ENCODE measurements at regions not wholly inside any gene's neighbourhood (a gene's known extent, or its start where the extent isn't known, plus 50 kb on each side); places are given as distances from the start of the nearest gene placed in this dataset.

- H3K9ac ChIP-seq (ENCODE audit: insufficient read depth, low read length, poor library complexity, severe bottlenecking): no peak overlapping the region
- 50% methylated on average over 4 of the region's 4 CpGs for WGBS (ENCODE audit: insufficient coverage)
- H2AFZ ChIP-seq (ENCODE audit: insufficient read depth, low read depth, low read length, poor library complexity, severe bottlenecking): no peak overlapping the region
- Mint-ChIP-seq H3K27ac (no peak overlapping the region), H3K4me1 (no peaks in the 10 kb centered on the region), H3K9me3 (peaks cover 0 to 4% (median 0%) of the 10 kb centered on the region in 7 donors), H3K27me3 (ENCODE audit: low read depth in 3 of 3) (peaks cover 5 to 22% (median 20%) of the 10 kb centered on the region in 3 donors), H3K4me3 (peak overlapping the region in 1 of 2 donors; percentile 32), H3K36me3 (no peaks in the 10 kb centered on the region)
- no peak overlapping the region for H3K4me2 ChIP-seq (replicated peaks; ENCODE audit: extremely low read depth, low read length, poor library complexity, severe bottlenecking)
- no peaks in the 10 kb centered on the region for H3K79me2 ChIP-seq (ENCODE audit: insufficient read depth, low read length)
- H3K4me1 ChIP-seq (ENCODE audit: control insufficient read depth in 1 of 2, insufficient read depth in 2 of 2, low read length in 2 of 2): no peaks in the 10 kb centered on the region
- no peak for TF ChIP-seq CTCF (IDR thresholded peaks at IDR 0.05)
- H3K27me3 ChIP-seq (ENCODE audit: control insufficient read depth in 2 of 2, insufficient read depth in 2 of 2, low read length in 2 of 2): peaks cover 0 to 8% of the 10 kb centered on the region in 2 donors
- H3K4me3 ChIP-seq (replicated peaks in 1 of 3; ENCODE audit: low read depth in 2 of 3, low read length in 3 of 3): no peak overlapping the region
- no peaks in the 10 kb centered on the region for H4K20me1 ChIP-seq (ENCODE audit: insufficient read depth, low read length)
- DNase-seq: no peak
- no peaks in the 10 kb centered on the region for H3K36me3 ChIP-seq (replicated peaks in 1 of 2; ENCODE audit: control insufficient read depth in 1 of 2, insufficient read depth in 2 of 2, low read length in 2 of 2)
- intact Hi-C loops (cut with micrococcal nuclease): no loop called here
- H3K9me3 ChIP-seq (replicated peaks in 1 of 2; ENCODE audit: control insufficient read depth in 1 of 2, insufficient read depth in 1 of 2, low read length in 2 of 2): no peaks in the 10 kb centered on the region
- no peak overlapping the region for H3K27ac ChIP-seq (ENCODE audit: low read depth in 1 of 2, low read length in 2 of 2)
Measured at GRCh38 chr3:124248471-124249028, 256.6 kb upstream of the ROPN1 start.

GRCh38 chr3:124249038-124249437 lies 257.1 kb upstream of the ROPN1 start:
- no peak for DNase-seq
- no peak overlapping the region for H3K4me3 Mint-ChIP-seq
- no peaks in the 10 kb centered on the region for H3K36me3 Mint-ChIP-seq
- H3K4me1 Mint-ChIP-seq: no peaks in the 10 kb centered on the region
- Histone ChIP-seq H4K20me1 (ENCODE audit: insufficient read depth, low read length) (no peaks in the 10 kb centered on the region), H3K9ac (ENCODE audit: insufficient read depth, low read length, poor library complexity, severe bottlenecking) (no peak overlapping the region), H3K4me1 (ENCODE audit: control insufficient read depth in 1 of 2, insufficient read depth in 2 of 2, low read length in 2 of 2) (no peaks in the 10 kb centered on the region), H3K27me3 (ENCODE audit: control insufficient read depth in 2 of 2, insufficient read depth in 2 of 2, low read length in 2 of 2) (peaks cover 0 to 8% of the 10 kb centered on the region in 2 donors), H3K27ac (ENCODE audit: low read depth in 1 of 2, low read length in 2 of 2) (no peak overlapping the region), H3K36me3 (replicated peaks in 1 of 2; ENCODE audit: control insufficient read depth in 1 of 2, insufficient read depth in 2 of 2, low read length in 2 of 2) (no peaks in the 10 kb centered on the region), H3K4me3 (replicated peaks in 1 of 3; ENCODE audit: low read depth in 2 of 3, low read length in 3 of 3) (no peak overlapping the region), H3K4me2 (replicated peaks; ENCODE audit: extremely low read depth, low read length, poor library complexity, severe bottlenecking) (no peak overlapping the region), H2AFZ (ENCODE audit: insufficient read depth, low read depth, low read length, poor library complexity, severe bottlenecking) (no peak overlapping the region), H3K9me3 (replicated peaks in 1 of 2; ENCODE audit: control insufficient read depth in 1 of 2, insufficient read depth in 1 of 2, low read length in 2 of 2) (no peaks in the 10 kb centered on the region), H3K79me2 (ENCODE audit: insufficient read depth, low read length) (no peaks in the 10 kb centered on the region)
- H3K27ac Mint-ChIP-seq: no peak overlapping the region
- intact Hi-C loops (cut with micrococcal nuclease): no loop called here
- 100% methylated on average over 1 of the region's 1 CpG for WGBS (ENCODE audit: insufficient coverage)
- peaks cover 7 to 22% (median 20%) of the 10 kb centered on the region in 3 donors for H3K27me3 Mint-ChIP-seq (ENCODE audit: low read depth in 3 of 3)
- peaks cover 0 to 4% (median 0%) of the 10 kb centered on the region in 7 donors for H3K9me3 Mint-ChIP-seq
- no peak for TF ChIP-seq CTCF (IDR thresholded peaks at IDR 0.05)

Measured in CD14-positive monocyte (primary cell).